GM21528 (cell line): ENCODE measurements at regions not wholly inside any gene's neighbourhood (a gene's known extent, or its start where the extent isn't known, plus 50 kb on each side); places are given as distances from the start of the nearest gene placed in this dataset.

Experiments used
- ATAC-seq: cut with Tn5 transposase; IDR thresholded peaks from one replicate; pipeline ENCODE4 v1.9.1; 2021; ENCODE audit warnings: mild to moderate bottlenecking, moderate library complexity; ENCODE audit not compliant: unreplicated experiment, low FRiP score

DNA sequence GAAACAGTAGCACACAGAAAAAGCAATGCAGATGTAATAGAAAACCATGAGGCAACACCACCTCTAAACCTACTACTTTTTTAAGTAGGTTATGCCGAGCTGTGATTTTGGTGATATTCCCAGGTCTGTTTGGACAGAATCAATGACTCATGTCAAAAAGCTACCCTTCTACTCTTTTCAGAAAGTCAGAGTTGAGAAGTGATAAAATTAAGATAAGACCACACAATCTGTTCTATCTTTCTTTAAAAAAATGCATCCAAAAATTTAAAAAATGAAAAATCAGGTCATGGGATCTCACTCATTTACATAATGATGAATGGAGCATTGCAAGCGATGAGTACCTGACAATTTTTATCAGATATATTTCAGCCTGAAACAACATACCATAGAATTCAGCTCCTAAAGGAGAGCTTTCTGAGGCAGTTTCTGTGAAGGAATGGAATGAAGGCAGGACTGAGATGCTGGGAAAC is 826.3 kb downstream of the BCL11A start:
- ATAC-seq = no peak

DNA sequence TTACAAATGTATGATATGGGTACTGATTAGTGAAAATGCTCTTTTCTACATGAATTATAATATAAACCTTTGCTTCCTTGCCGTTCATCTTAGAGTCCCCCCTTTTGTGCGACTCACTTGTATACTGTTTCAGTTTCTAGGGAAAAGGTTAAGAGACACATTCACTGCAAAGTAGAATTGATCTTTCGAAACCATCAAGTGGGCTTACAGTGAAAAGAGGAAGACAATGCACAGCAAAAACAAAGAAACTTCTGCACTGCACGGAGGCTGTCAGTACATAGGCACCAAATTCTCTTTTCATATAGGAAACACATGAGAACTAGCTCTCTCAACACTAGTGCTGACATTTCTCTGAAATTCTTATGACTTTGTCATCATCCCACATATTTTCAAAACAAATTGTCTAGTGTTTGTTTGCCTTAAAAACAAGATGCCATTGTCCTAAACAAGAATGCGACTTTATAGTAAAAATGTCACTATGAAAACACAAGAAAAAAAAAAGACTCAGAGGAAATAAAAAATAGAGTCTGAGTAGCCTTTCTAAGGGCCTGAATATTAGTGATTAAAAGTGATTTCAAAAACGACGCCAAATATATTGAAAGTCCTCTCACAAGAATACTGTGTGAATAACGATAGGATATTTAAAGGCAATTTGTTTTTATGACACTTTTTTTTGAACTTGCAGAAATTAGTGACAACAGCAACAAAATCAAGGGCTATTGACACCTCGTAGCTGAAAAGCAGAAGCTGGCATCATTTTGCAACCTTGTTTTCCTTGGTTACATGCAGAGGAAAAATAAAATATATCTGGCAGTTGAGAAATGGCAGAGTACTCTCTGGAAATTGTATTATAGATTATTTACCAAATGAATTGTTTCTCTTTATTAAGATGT is 827.0 kb downstream of the BCL11A start:
- ATAC-seq = peak; percentile 73

DNA sequence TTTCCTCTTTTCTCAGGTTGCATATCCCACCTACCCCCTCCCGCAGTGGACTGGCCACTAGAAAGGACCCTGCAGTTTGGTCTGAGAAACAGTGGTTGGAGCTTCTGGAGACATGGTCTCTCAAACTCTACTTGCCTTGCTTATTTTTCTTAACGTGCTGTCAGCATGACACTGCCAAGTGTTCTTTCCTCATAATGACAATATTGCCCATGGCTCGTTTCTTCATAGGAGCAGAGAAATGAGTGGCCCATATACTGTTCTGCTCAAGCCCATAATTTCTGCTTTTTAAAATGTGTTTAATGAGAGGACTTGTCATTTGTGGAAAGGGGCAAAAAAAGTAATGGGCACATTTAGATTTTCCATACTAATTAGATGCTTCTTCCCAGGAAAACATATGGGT is 828.7 kb downstream of the BCL11A start:
- ATAC-seq = no peak

DNA sequence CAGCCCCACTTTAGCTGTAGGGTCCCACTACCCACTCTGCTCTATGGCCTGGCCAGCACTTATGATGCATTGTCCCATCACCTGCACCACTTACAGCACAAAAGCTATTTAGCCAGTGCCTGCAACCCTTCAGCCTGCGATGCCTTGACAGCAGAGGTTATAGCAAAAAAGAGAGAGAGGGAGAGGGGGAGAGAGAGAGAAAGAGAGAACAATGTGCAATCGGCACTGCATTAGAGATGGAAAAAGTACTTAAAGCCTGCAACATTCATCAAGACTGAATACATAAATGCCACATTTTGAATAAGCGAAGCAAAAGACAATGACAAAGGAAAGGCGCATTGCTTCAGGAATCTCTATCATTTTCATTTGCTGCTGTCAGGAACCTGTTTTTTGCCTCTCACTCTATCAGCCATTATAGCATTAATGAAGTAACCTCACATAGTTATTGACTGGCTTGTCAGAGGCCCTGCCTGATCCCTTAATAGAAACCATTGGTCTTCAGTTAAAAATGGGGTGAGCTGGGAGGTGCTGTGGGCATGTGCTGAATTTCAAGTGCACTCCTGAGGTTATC is 833.1 kb downstream of the BCL11A start:
- no peak for ATAC-seq

DNA sequence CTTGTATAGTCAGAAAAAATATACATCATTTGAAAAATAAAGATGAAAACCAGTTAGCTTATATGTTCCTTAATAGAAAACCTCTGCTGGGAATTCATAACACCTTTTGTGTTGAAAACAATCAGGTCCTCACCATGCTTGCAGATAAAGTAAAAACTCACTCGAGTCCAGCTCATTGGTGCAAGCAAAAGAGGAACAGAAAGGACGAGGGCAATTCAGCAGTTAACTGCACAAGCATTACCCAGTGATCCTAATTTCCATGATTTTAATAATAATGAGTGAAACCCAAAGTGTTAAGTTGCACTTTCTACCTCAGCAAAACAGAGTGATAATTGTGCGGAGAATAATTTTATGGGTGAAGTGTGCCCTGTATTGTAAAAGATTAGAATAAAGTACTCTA is 839.9 kb downstream of the BCL11A start:
- ATAC-seq = no peak

DNA sequence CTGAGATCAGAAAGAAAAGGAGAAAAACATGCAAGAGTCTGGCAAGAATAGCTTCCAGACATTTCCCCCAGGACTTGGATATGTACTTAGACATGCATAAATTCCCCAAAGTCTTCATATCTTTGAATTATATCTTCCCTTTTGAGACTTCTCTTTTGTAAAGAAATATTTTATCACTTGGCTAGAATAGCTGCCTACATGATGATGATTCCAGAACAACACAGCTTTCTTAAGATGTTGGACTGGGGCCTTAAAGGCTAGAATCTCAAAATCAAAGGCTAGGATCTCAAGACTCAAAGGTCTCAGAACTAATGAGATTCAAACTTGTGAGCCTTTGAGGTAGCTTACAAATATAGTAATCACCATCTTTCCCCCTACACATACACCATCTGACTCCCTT is 842.3 kb downstream of the BCL11A start:
- no peak for ATAC-seq

DNA sequence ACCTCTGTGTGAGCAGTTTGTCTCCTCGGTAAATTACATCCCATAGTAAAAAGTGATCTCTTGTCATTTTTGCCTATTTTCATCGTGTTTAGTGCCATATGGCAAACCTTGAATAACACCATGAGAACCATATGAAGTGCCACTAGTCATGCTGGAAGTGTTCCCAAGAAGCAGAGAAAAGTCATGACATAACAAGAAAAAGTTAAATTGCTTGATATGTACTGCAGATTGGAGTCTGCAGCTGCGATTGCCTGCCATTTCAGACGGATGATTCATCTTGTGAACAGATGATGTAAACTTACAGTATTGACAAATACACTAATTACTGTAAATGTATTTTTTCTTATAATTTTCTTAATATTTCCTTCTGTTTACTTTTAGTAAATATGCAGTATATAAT is 846.7 kb downstream of the BCL11A start:
- no peak for ATAC-seq

DNA sequence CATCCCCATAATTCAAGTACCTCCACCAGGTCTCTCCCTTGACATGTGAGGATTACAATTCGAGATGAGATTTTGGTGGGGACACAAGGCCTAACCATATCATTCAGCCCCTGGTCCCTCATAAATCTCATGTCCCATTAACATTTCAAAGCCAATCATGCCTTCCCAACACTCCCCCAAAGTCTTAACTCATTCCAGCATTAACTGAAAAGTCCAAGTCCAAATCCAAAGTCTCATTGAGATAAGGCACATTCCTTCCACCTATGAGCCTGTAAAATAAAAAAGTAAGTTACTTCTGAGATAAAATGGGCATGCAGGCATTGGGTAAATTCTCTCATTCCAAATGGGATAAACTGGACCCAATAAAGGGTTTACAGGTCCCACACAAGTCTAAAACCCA is 849.7 kb downstream of the BCL11A start:
- no peak for ATAC-seq

DNA sequence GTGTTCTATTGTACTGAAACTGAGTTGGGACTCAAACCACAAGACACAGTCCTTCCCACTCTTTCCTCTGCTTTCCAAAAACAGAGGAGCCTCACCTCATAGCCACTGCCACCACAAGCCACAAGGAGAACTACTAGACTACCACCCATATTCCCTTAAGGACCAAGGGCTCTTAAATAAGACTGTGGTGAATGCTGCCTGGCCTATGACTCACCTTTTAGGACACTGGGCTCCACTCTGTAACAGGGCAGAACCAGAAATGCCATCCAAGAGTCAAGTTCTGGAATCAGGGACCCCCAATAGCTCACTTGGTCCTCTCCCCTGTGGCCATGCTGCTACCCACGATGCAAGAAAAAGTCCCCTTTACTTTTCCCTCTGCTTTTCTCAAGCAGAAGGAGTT is 851.4 kb downstream of the BCL11A start:
- no peak for ATAC-seq

DNA sequence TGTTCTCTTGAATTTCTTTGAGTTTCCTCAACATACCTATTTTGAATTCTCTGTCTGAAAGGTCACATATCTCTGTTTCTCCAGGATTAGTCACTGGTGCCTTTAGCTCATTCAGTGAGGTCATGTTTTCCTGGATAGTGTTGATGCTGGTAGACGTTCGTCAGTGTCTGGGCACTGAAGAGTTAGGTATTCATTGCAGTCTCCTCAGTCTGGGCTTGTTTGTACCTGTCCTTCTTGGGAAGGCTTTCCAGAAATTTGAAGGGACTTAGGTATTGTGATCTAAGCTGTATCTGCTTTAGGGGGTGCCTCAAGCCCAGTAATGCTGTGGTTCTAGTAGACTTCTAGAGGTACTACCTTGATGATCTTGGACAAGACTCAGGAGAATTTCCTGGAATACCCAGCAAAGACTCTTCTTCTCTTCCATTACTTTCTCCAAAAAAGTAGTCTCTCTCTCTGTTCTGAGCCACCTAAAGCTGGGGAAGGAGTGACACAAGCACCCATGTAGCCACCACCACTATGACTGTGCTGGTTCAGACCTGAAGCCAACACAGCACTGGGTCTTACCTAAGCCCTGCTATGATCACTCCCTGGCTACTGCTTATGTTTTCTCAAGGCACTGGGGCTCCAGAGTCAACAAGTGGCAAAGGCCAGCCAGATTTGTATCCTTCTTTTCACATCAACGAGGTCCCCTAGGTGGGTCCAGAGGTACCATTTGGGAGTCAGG is 852.0 kb downstream of the BCL11A start:
- ATAC-seq = no peak

DNA sequence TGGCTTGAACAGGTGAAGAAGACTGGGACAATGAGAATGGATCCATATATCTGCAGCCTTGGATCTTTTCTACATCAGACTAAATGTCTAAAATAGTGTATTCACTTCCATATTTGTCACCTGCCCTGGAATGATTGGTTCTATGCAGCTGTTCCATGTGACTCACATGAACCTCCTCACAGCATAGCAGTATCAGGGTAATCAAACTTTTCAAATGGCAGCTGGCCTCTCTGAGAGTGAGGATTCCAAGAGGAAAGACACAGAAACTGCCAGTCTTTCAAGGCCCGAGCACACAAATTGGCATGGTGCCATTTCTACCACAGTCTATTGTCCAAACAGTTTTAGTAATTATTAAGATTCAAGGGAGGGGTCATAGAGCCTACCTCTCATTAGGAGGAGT is 859.3 kb downstream of the BCL11A start:
- ATAC-seq = no peak

DNA sequence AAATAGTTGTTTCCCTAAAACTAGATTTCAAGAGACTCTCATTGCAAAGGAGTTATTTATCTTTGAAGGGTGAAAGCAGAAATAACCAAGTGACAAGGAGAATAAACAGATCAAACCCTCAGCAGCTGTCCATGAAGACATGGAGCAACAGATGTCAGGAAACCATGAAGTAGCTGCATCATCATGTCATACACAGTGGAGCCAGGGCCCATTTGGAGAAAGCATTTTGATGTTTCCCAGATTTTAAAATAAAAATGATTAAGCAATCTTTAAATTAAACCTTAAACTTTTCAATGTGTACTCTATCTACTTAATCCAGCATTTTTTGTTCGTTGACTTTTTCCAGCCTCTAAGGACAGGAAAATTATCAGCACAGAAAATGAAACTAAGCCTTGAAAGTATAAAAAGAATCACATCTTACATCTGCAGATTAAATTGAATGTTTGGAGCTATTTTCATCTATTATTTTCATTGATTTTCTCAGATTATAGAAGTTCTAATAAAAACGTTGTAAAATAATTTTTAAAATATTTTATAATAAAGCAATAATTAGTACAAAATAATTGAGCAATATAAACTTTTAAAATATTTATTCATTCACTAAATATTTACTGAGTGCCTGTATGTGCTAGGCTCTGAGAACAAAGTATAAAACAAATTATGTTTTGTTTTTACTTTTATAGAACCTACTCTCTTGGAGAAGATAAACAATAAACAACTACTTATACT is 860.1 kb downstream of the BCL11A start:
- ATAC-seq = no peak

DNA sequence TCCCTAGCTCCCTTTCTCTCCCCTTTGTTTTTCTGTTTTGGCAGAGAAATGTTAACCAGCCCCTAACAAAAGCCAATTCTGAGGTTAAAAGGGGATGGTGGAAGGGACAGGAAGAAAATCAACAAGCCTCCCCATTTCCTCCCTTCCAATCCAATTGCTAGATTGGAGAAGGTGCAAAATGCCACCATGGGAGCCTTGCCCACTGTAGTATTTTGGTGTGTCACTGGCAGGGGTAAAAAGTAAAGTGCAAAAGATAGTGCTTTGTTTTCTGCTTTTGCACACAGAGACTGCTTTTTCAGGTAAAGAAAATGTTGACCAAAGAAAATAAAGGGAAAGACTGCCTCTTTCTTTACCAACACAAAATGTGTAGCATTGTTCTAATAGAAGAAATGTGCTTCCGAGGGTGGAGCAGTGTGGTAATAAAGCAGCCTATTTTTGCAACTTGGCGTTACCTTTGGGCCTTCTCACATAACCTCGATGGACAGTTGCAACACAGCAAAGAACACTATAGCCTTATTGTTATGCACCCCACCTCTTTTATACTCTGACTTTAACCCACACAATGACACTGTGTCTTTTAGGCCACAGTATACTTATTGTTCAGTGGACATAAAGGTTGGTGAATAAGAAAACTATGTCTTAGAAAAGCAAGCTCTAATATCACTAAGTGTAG is 861.8 kb downstream of the BCL11A start:
- ATAC-seq = no peak

DNA sequence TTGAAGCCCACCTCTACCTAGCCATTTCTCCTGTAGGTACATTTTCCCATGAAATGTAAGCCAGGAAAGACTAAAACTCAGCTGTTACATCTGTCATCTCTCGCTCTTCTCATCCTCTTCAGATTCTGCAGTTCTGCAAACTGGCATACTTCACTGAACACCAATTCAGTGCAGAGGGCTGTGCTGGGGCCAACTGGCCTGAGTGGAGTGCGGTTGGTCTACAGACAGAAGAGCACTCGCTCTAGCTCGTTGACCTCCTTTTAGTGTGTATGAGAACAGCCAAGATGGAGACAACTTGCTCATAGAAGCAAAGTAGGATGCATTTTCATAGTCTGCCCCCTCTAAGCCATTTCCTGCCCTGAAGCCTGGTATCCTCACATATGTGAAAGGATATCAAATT is 862.6 kb downstream of the BCL11A start:
- ATAC-seq = no peak

DNA sequence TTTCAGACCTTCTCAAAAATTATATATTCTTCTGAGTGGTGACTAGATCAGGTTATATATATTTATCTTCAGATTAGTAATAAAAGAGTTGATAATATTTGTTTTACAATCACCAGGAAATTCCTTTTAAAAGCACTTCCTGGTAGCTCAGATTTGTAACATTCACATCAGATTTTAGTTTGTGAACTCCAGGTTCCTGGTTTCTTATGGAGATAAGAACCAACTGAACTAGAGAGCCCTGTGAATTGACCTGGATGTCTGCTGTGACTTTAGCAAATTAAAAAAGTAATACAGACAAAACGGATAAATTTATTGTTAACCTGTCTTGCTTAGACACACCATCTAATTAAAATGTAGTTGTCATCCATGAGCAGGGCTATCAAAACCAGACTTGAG is 868.7 kb downstream of the BCL11A start:
- no peak for ATAC-seq

DNA sequence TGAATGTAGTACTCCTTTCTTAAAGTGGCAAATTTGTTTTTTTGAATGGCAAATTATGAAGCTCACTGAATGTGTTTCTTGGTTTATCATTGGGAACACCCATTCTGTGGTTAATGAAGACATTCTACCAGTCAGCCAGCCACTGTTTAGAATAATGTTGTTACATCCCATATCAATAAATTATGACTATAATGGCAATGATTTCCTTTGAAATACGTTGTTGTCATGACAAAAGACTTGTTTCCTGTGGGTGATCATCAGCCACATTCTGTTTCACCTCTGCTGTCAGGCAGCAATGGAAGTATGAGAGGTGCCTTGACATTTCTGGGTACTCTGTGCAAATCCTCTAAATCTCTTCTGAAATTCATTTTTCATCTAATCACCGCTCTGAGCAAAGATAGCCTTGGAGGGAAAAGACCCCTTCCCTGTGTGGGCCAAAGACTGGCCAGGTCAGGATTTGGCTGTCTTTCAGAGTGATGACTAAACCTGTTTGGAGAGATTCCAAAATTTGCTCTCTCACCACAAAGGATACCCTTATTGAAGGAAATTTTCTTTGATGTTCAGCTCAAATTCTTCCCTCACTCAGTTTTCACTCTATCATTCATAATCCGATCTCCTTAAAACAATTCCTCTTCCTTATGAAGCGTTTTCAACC is 869.2 kb downstream of the BCL11A start:
- ATAC-seq = no peak

DNA sequence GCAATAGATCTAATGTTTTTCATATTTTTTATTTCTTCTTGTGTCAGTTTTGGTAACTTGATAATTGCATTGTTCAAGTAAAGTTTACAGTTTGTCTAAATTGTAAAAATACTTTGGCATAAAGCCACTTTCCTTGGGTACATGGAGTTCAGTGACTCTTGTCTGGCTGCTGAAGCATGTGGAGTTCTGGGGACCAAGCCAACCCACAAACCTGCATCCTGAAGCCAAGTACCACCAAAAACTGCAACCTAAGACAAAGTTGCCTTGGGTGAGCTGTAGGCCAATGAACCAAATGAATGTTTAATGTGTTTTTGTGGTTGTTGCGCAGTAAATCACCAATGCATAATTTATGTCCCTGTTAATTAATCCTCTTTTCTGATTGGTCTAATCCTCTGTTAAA is 872.6 kb downstream of the BCL11A start:
- ATAC-seq = no peak

DNA sequence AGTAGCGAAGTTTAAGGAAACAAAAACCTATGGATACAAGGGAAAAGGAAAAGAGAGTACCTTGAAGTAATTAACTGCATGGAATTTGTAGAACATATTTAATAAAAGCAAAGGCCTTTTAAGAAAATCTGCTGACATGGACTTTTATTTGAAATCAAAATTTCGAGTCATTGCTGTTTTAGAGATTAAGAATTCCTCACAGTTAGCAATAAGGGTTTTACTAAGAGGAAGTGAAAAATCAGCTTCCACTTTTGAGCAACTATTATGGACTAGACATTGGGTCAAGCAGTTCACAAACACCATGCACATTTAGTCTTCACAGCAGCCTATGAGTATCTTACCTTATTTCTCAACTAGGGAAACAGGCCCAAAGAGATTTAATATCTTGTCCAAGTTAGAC is 876.3 kb downstream of the BCL11A start:
- ATAC-seq = no peak

DNA sequence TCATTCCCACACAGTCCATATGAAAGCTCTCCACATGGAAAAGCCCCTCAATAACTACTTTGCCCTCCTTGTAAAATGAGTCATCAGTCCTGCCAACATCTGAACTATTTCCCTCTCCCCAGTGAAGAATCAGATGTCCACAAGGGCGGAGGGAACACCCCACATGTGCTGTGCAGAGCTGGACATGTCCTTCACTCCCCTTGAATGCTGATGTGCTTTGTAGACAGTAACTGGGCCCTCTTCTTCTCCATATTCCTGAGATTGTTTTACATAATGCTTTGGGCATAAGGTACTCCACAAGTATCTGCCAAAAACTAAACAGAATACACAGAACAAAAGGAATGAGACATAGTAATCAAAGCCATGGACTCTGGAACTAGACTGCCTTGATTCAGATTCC is 879.4 kb downstream of the BCL11A start:
- ATAC-seq = no peak

DNA sequence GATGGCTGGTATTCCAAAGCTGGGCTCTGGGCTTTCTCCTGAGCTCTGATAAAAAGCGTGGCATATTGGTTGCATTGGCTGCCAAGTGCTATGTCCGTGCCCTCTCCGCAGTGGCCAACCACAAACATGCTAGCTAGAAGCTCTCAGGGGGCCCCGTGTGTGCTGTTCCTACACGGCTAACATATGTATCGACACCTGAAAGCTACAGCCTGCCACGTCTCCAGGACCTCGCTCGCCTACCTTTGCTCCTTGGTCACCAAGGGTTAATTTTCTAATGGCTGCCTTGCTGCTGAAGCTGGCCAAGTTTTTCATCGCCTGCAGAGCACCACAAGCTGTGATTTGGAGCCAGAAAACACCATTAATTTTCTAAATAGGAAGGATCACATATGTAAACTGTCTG is 888.4 kb downstream of the BCL11A start:
- ATAC-seq = no peak
